Caki2 (cell line): ENCODE measurements at regions not wholly inside any gene's neighbourhood (a gene's known extent, or its start where the extent isn't known, plus 50 kb on each side); places are given as distances from the start of the nearest gene placed in this dataset.
"Not testable (repeated sequence)": the region's sequence is repeated elsewhere in the genome, so short reads cannot be mapped to it uniquely, and the experiment has no call there.

Source experiments
- DNase-seq: peaks from one replicate; pipeline ENCODE4 v3.0.0-alpha.2; 2015; ENCODE audit warnings: low read depth
- in situ Hi-C: cut with HindIII; loops from 2 replicates; pipeline ENCODE4 v1.10.0; 2016; ENCODE audit warnings: low sequenced_read_pairs, low pct_unique_long_range_greater_than_20kb, mixed read lengths

GRCh38 chr12:86770871-86771270 is 514.7 kb upstream of the MGAT4C start:
- DNase-seq: no peak
- in situ Hi-C loops: no loop called here

- no peak for DNase-seq
- in situ Hi-C loops: no loop called here
Observed at GRCh38 chr12:86748894-86749293, 492.7 kb upstream of the MGAT4C start.

GRCh38 chr12:86744547-86745212 is 488.5 kb upstream of the MGAT4C start:
- in situ Hi-C loops: no loop called here
- no peak for DNase-seq

- no peak for DNase-seq
- in situ Hi-C loops: no loop called here
Observed at GRCh38 chr12:86743875-86744536, 487.8 kb upstream of the MGAT4C start.

- in situ Hi-C loops: no loop called here
- peak; percentile 28 for DNase-seq
Observed at GRCh38 chr12:86741531-86741930, 485.3 kb upstream of the MGAT4C start.

GRCh38 chr12:86735851-86736250 is 479.7 kb upstream of the MGAT4C start:
- no peak for DNase-seq
- in situ Hi-C loops: no loop called here

- in situ Hi-C loops: no loop called here
Observed at GRCh38 chr12:86735072-86735471, 478.9 kb upstream of the MGAT4C start.

GRCh38 chr12:86730233-86730632 is 474.0 kb upstream of the MGAT4C start:
- no peak for DNase-seq

More at GRCh38 chr12:86735072-86735471, 478.9 kb upstream of the MGAT4C start:
- DNase-seq: no peak

GRCh38 chr12:86729739-86730138 is 473.5 kb upstream of the MGAT4C start:
- in situ Hi-C loops: no loop called here
- DNase-seq: no peak

More at GRCh38 chr12:86730233-86730632, 474.0 kb upstream of the MGAT4C start:
- in situ Hi-C loops: no loop called here

GRCh38 chr12:86727160-86727559 is 471.0 kb upstream of the MGAT4C start:
- in situ Hi-C loops: no loop called here

GRCh38 chr12:86724716-86725115 is 468.5 kb upstream of the MGAT4C start:
- no peak for DNase-seq
- in situ Hi-C loops: no loop called here

More at GRCh38 chr12:86727160-86727559, 471.0 kb upstream of the MGAT4C start:
- peak; percentile 90 for DNase-seq

- in situ Hi-C loops: no loop called here
- no peak for DNase-seq
Observed at GRCh38 chr12:86723326-86723725, 467.1 kb upstream of the MGAT4C start.

GRCh38 chr12:86721713-86722397 is 465.7 kb upstream of the MGAT4C start:
- DNase-seq: peak; percentile 46
- in situ Hi-C loops: no loop called here

- in situ Hi-C loops: no loop called here
- DNase-seq: no peak
Observed at GRCh38 chr12:86719381-86719780, 463.2 kb upstream of the MGAT4C start.

GRCh38 chr12:86713121-86713520 is 456.9 kb upstream of the MGAT4C start:
- in situ Hi-C loops: no loop called here
- no peak for DNase-seq

- peak; percentile 98 for DNase-seq
- in situ Hi-C loops: no loop called here
Observed at GRCh38 chr12:86712425-86712843, 456.2 kb upstream of the MGAT4C start.

- in situ Hi-C loops: no loop called here
- DNase-seq: peak; percentile 33
Observed at GRCh38 chr12:86711731-86712130, 455.5 kb upstream of the MGAT4C start.

GRCh38 chr12:86710109-86710508 is 453.9 kb upstream of the MGAT4C start:
- DNase-seq: no peak
- in situ Hi-C loops: no loop called here

- DNase-seq, in situ Hi-C loops: not testable (repeated sequence)
Observed at GRCh38 chr12:86709017-86709416, 452.8 kb upstream of the MGAT4C start.
